WTC11 (cell line): ENCODE measurements at regions not wholly inside any gene's neighbourhood (a gene's known extent, or its start where the extent isn't known, plus 50 kb on each side); places are given as distances from the start of the nearest gene placed in this dataset.

Source experiments
- ATAC-seq: fragments of 200-7000 bp; cut with Tn5 transposase; 2 replicates; pipeline ENCODE4 v1.10.0; 2021; ENCODE audit warnings: mild to moderate bottlenecking, moderate library complexity
- CTCF ChIA-PET: fragments of 300-600 bp; sonication (Branson Sonifier 250); formaldehyde crosslinking; loops from one replicate; lab custom pipeline; 2021; ENCODE audit warnings: antibody characterized with exemption; lab: Charles Lee
- POLR2A ChIA-PET: fragments of 350-600 bp; sonication (Branson Sonifier 250); formaldehyde crosslinking; loops from one replicate; lab custom pipeline; 2021; ENCODE audit warnings: antibody characterized with exemption; lab: Charles Lee
- DNase-seq: peaks from one replicate; pipeline ENCODE4 v3.0.0; 2021; ENCODE audit warnings: low spot score
- H3K27ac Mint-ChIP-seq: 2 replicates; pipeline ENCODE4 v1.8.0; 2021; ENCODE audit warnings: mixed read lengths
- H3K27me3 Mint-ChIP-seq: 2 replicates; pipeline ENCODE4 v1.8.0; 2021; ENCODE audit warnings: low read depth, mild to moderate bottlenecking, moderate library complexity, mixed read lengths
- H3K36me3 Mint-ChIP-seq: 2 replicates; pipeline ENCODE4 v1.8.0; 2021; ENCODE audit warnings: mixed read lengths
- H3K4me1 Mint-ChIP-seq: 2 replicates; pipeline ENCODE4 v1.8.0; 2022; ENCODE audit warnings: mixed read lengths
- H3K4me3 Mint-ChIP-seq: 2 replicates; pipeline ENCODE4 v1.8.0; 2021; ENCODE audit warnings: mild to moderate bottlenecking, moderate library complexity, mixed read lengths
- H3K9me3 Mint-ChIP-seq: 2 replicates; pipeline ENCODE4 v1.8.0; 2021; ENCODE audit warnings: mixed read lengths
- ARID4B ChIP-seq: sonication (generic); formaldehyde crosslinking; IDR thresholded peaks from 2 replicates; pipeline ENCODE4 v1.8.0; 2023; ENCODE audit warnings: missing genetic modification reagents, mild to moderate bottlenecking, borderline replicate concordance
- ATF2 ChIP-seq: sonication (generic); formaldehyde crosslinking; IDR thresholded peaks from 2 replicates; pipeline ENCODE4 v1.8.1; 2022; ENCODE audit warnings: low read depth, missing genetic modification reagents, borderline replicate concordance
- CDX4 ChIP-seq: fragments of 250-450 bp; sonication (Bioruptor Pico); IDR thresholded peaks from 2 replicates; pipeline ENCODE4 v1.9.0; 2021; ENCODE audit warnings: moderate library complexity, mild to moderate bottlenecking, inconsistent platforms, borderline replicate concordance
- ESRRA ChIP-seq: sonication (generic); formaldehyde crosslinking; IDR thresholded peaks from 2 replicates; pipeline ENCODE4 v1.8.1; 2022; ENCODE audit warnings: mild to moderate bottlenecking, missing genetic modification reagents, borderline replicate concordance
- FOXJ3 ChIP-seq: sonication (generic); formaldehyde crosslinking; IDR thresholded peaks from 2 replicates; pipeline ENCODE4 v1.9.0; 2021; ENCODE audit warnings: missing genetic modification reagents, mild to moderate bottlenecking, borderline replicate concordance
- FOXK1 ChIP-seq: sonication (generic); formaldehyde crosslinking; IDR thresholded peaks from 2 replicates; pipeline ENCODE4 v1.8.0; 2022; ENCODE audit warnings: mild to moderate bottlenecking, moderate library complexity, missing genetic modification reagents
- GABPB1 ChIP-seq: sonication (generic); formaldehyde crosslinking; IDR thresholded peaks from 2 replicates; pipeline ENCODE4 v1.8.1; 2023; ENCODE audit warnings: mild to moderate bottlenecking, missing genetic modification reagents
- GTF2I ChIP-seq: fragments of 250-450 bp; sonication (Bioruptor Pico); conservative IDR thresholded peaks from 2 replicates; pipeline ENCODE4 v1.4.0; 2021; ENCODE audit warnings: mild to moderate bottlenecking
- HMGA2 ChIP-seq: fragments of 250-450 bp; sonication (Bioruptor Pico); IDR thresholded peaks from 2 replicates; pipeline ENCODE4 v1.4.0; 2021; ENCODE audit warnings: mild to moderate bottlenecking, moderate library complexity
- JAZF1 ChIP-seq: fragments of 250-450 bp; sonication (Bioruptor Pico); IDR thresholded peaks from 2 replicates; pipeline ENCODE4 v1.9.0; 2021; ENCODE audit warnings: moderate library complexity, mild to moderate bottlenecking, inconsistent platforms
- KAT7 ChIP-seq: sonication (generic); formaldehyde crosslinking; IDR thresholded peaks from 2 replicates; pipeline ENCODE4 v1.8.1; 2023; ENCODE audit warnings: missing genetic modification reagents, mild to moderate bottlenecking, borderline replicate concordance
- MXD4 ChIP-seq: fragments of 250-450 bp; sonication (Bioruptor Pico); IDR thresholded peaks from 2 replicates; pipeline ENCODE4 v1.8.0; 2021; ENCODE audit warnings: mild to moderate bottlenecking, moderate library complexity, borderline replicate concordance
- NFATC4 ChIP-seq: fragments of 250-450 bp; sonication (Bioruptor Pico); IDR thresholded peaks from 2 replicates; pipeline ENCODE4 v1.9.0; 2021; ENCODE audit warnings: mild to moderate bottlenecking
- NR3C1 ChIP-seq: sonication (generic); formaldehyde crosslinking; conservative IDR thresholded peaks from 2 replicates; pipeline ENCODE4 v1.8.1; 2023; ENCODE audit warnings: low read depth, mild to moderate bottlenecking, missing genetic modification reagents
- PREB ChIP-seq: sonication (generic); formaldehyde crosslinking; IDR thresholded peaks from 2 replicates; pipeline ENCODE4 v1.8.1; 2022; ENCODE audit warnings: mild to moderate bottlenecking, missing genetic modification reagents, moderate library complexity, borderline replicate concordance
- RORB ChIP-seq: fragments of 250-450 bp; sonication (Bioruptor Pico); IDR thresholded peaks from 2 replicates; pipeline ENCODE4 v1.9.0; 2021; ENCODE audit warnings: mild to moderate bottlenecking
- SP1 ChIP-seq: sonication (generic); formaldehyde crosslinking; conservative IDR thresholded peaks from 2 replicates; pipeline ENCODE4 v1.8.1; 2022; ENCODE audit warnings: missing genetic modification reagents
- TCF7 ChIP-seq: sonication (generic); formaldehyde crosslinking; IDR thresholded peaks from 2 replicates; pipeline ENCODE4 v1.8.0; 2022; ENCODE audit warnings: mild to moderate bottlenecking, low read depth, missing genetic modification reagents, moderate library complexity
- USF2 ChIP-seq: sonication (generic); formaldehyde crosslinking; IDR thresholded peaks from 2 replicates; pipeline ENCODE4 v1.8.1; 2023; ENCODE audit warnings: mild to moderate bottlenecking, missing genetic modification reagents, moderate library complexity
- ZNF263 ChIP-seq: sonication (generic); formaldehyde crosslinking; IDR thresholded peaks from 2 replicates; pipeline ENCODE4 v1.8.1; 2022; ENCODE audit warnings: low read depth, mild to moderate bottlenecking, moderate library complexity, missing genetic modification reagents
- ZNF281 ChIP-seq: sonication (generic); formaldehyde crosslinking; IDR thresholded peaks from 2 replicates; pipeline ENCODE4 v1.8.0; 2023; ENCODE audit warnings: mild to moderate bottlenecking, missing genetic modification reagents
- ZNF396 ChIP-seq: fragments of 250-450 bp; sonication (Bioruptor Pico); IDR thresholded peaks from 2 replicates; pipeline ENCODE4 v1.8.0; 2021; ENCODE audit warnings: mild to moderate bottlenecking, moderate library complexity, borderline replicate concordance
- ZNF416 ChIP-seq: fragments of 250-450 bp; sonication (Bioruptor Pico); IDR thresholded peaks from 2 replicates; pipeline ENCODE4 v1.9.0; 2021; ENCODE audit warnings: mild to moderate bottlenecking, inconsistent platforms
- ZNF671 ChIP-seq: fragments of 250-450 bp; sonication (Bioruptor Pico); IDR thresholded peaks from 2 replicates; pipeline ENCODE4 v1.8.0; 2021; ENCODE audit warnings: mild to moderate bottlenecking

GRCh38 chr12:30448038-30448437 lies 247.6 kb downstream of the IPO8 start:
- Mint-ChIP-seq H3K27me3 (no peaks in the 10 kb centered on the region), H3K9me3 (peaks cover 34% of the 10 kb centered on the region), H3K27ac (no peak overlapping the region), H3K36me3 (peaks cover 14% of the 10 kb centered on the region), H3K4me3 (no peak overlapping the region), H3K4me1 (no peaks in the 10 kb centered on the region)
- ATAC-seq: no peak
- CTCF ChIA-PET: no interaction called here
- DNase-seq: no peak
- TF ChIP-seq GTF2I (no peak), SP1 (no peak), USF2 (no peak), ZNF396 (no peak), PREB (CRISPR knock-in tag) (no peak), KAT7 (CRISPR knock-in tag) (no peak), CDX4 (CRISPR knock-in tag) (no peak), NR3C1 (no peak), ARID4B (CRISPR knock-in tag) (no peak), JAZF1 (no peak), ZNF263 (no peak), NFATC4 (CRISPR knock-in tag) (no peak), FOXK1 (no peak), HMGA2 (CRISPR knock-in tag) (no peak), TCF7 (CRISPR knock-in tag) (no peak)
- POLR2A ChIA-PET: no interaction called here

GRCh38 chr12:30447061-30447750 lies 248.5 kb downstream of the IPO8 start:
- CTCF ChIA-PET: no interaction called here
- POLR2A ChIA-PET: no interaction called here
- no peak for TF ChIP-seq MXD4 (CRISPR knock-in tag)
- no peak for TF ChIP-seq GABPB1 (CRISPR knock-in tag)
- TF ChIP-seq ESRRA (CRISPR knock-in tag): no peak
- no peak for TF ChIP-seq FOXJ3 (CRISPR knock-in tag)
- no peak for TF ChIP-seq ZNF281 (CRISPR knock-in tag)
- TF ChIP-seq ZNF671 (CRISPR knock-in tag): no peak
- TF ChIP-seq RORB (CRISPR knock-in tag): no peak
- no peak for TF ChIP-seq ZNF263
- TF ChIP-seq NR3C1: no peak
- no peak for TF ChIP-seq ATF2
- TF ChIP-seq ZNF416 (CRISPR knock-in tag): no peak

More at GRCh38 chr12:30447061-30447750, 248.5 kb downstream of the IPO8 start:
- Mint-ChIP-seq H3K27me3 (no peaks in the 10 kb centered on the region), H3K4me3 (no peak overlapping the region), H3K4me1 (no peaks in the 10 kb centered on the region), H3K36me3 (peaks cover 14% of the 10 kb centered on the region), H3K9me3 (peaks cover 28% of the 10 kb centered on the region), H3K27ac (no peak overlapping the region)
- DNase-seq (no peak), ATAC-seq (no peak)
